ENCODE measurements at regions not wholly inside any gene's neighbourhood (a gene's known extent, or its start where the extent isn't known, plus 50 kb on each side); places are given as distances from the start of the nearest gene placed in this dataset.
A peak's percentile ranks its signal among the peaks of the same experiment; 100 is the strongest.
"Not testable (repeated sequence)": the region's sequence is repeated elsewhere in the genome, so short reads cannot be mapped to it uniquely, and the experiment has no call there.

DNA sequence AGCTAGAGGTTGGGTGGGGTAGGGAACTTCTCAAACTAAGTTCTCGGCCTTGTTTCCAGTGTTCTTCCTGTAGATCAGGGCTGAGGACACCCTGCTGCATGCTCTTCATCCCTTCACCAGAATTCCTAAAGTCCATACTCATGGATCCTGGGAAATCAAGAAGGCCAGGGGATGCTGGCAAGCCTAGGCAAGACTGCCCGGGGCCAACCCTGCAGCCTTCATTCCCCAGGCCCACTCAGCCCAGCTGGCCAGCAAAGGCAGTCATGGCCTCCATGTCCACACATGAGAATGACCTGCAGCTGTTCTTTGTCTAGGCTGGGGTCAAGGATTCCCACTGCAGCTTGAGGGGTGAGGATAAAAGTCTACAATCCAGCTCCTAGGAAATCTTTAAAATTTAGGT, 109.3 kb upstream of the ETV6 start:
- DNase-seq = no peak

DNA sequence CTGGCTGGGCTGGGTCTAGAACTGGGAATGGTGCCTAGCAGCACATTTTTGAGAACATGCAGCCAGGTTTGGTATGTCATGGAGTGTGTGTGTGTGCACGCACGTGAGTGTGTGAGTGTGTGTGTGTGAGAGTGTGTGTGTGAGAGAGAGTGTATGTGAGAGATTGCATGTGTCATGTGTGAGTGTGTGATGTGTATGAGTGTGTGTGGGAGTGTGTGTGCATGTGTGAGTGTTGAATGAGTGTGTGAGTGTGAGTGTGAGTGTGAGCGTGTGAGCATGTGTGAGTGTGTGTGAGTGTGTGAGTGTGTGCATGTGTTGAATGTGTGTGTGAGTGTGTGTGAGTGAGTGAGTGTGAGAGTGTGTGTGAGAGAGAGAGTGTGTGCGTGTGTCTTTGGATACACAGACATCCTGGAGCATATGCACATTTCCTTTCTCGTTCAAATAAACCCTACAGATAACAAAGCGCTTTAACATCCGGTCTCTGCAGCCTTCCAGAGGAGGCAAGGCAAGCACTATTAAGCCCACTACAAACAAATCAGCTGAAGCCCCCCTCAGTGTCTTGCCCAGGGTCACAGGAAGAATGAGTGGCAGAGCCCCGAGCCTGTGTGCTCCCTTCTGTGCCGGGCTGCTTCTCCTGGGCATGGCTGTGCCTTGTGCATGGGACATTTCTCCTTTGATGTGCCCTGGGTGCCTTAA, 108.7 kb upstream of the ETV6 start:
- DNase-seq = no peak

DNA sequence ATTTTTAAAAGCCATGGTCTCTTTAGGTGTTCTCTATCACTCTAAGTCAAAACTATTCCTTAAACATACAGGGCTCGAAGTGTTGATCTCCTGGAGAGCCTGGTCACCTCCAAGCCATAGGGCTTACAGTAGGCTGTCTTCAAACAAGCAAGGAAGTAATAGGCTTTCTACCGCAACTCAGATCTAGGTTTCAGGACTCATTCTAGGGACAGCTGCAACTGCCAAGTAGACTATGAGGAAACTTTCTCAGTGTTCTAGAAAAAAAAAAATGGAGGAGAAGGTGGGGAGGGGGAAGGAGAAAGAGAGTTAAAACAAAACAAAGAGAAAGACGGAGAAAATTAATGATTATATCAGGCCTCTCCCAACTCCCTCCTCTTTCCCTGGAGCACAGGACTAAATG, 106.9 kb upstream of the ETV6 start:
- DNase-seq = no peak

DNA sequence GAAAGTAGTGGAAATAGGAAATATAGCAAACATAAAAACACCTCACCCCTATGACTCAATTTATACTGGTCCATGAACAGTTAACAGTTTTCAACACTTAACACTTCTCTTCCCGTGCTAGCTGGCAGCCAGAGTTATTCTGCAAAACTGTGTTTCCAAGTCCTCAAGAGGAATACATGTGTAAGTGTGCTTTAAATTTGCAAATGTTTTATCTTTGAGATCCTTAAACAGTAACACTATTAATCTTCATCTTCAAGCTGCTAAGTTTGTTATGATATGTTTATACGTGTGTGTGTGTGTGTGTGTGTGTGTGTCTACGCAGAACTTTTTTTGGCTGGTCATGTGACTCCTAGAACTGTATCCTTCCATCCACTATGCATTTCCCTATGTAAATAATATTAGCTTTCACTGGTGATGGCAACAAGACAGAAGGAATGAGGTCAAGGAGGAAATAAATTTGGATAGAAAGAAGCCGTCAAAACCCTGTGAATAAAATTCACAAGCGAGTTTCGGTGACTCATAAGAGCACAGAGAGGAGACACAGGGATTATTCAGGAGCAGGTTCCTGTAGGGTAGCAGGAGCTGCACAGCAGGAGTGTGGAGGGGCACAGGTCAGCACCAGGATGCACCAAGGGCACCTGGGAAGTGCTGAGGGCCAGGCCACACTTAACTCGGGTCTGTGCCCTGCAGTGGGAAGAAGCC, 105.9 kb upstream of the ETV6 start:
- no peak for DNase-seq

GRCh38 chr12:11545484-11546330, 103.8 kb upstream of the ETV6 start:
- no peak for DNase-seq

DNA sequence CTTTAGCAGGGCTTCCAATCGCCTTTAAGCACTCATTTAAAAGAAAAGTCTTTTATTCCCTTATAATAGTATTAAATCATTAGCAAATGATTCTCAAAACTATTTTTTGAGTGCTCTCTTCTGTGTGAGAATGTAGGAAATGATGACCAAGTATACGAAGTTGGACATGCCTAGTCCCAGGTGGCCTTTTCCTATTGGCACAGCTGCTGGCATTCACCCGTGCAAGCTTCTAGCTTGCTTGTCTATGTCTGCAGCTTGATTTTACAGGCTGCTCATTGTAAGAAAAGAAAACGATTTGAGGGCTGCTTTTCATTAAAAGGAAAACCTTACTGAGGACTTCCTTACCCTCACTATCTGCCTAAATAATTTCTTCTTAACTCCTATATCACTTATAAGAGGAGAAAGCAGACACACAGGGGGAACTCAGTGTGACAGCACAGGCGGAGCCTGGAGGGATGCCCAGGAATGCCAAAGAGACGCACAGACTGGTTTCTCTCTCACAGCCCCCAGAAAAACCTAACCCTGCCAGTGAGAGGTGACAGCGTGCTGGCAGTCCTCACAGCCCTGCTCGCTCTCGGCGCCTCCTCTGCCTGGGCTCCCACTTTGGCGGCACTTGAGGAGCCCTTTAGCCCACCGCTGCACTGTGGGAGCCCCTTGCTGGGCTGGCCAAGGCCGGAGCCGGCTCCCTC, 102.7 kb upstream of the ETV6 start:
- not testable (repeated sequence) for DNase-seq

GRCh38 chr12:11547271-11547646, 102.2 kb upstream of the ETV6 start:
- not testable (repeated sequence) for DNase-seq

GRCh38 chr12:11549119-11549518, 100.4 kb upstream of the ETV6 start:
- DNase-seq = no peak

DNA sequence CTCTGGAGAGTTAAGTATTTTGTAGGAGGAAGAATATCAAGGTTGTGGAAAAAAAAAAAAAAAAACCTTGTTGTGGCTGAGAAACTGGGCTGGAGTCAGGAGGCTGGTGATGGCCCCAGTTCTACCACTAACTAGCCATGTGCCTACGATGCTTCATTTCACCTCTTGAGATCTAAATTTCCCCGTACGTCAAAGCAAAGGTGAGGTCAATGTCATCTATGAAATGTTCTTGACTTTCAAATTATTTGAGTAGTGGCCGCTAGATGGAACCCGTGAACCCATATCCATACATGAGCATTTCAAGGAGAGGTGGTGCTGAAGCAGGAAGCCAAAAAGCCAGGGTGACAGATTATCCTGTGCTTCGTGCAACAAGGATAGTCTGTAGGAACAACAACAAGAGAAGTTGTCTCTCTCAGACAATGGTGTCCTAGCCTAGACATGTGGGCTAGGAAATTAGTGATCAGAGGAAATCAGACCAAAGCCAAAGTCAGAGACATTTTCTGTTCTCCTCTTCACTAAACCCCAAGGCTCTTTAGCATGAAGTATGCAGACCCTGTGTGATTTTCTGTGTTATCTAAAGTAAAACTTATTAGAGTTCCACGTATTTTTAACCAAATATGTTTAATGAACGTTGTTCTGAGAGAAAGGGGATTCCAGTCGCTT, 95.5 kb upstream of the ETV6 start:
- peak; percentile 30 for DNase-seq

DNA sequence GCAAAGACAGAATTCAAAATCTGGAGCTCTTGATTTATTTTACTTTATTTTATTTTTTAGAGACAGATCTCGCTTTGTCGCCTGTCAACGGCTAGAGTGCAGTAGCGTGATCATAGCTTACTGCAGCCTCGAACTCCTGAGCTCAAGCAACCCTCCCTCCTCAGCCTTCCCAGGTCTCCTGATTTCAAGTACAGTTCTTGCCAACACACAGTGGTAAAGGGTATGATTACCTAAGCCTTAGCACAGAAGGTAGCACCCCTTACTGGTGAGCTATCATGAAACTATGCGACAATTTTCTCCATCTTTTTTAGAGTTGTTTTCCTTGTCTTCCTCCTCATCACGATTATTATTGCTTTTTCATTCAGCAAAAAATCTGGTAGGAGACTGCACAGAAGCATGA, 94.3 kb upstream of the ETV6 start:
- DNase-seq = no peak

DNA sequence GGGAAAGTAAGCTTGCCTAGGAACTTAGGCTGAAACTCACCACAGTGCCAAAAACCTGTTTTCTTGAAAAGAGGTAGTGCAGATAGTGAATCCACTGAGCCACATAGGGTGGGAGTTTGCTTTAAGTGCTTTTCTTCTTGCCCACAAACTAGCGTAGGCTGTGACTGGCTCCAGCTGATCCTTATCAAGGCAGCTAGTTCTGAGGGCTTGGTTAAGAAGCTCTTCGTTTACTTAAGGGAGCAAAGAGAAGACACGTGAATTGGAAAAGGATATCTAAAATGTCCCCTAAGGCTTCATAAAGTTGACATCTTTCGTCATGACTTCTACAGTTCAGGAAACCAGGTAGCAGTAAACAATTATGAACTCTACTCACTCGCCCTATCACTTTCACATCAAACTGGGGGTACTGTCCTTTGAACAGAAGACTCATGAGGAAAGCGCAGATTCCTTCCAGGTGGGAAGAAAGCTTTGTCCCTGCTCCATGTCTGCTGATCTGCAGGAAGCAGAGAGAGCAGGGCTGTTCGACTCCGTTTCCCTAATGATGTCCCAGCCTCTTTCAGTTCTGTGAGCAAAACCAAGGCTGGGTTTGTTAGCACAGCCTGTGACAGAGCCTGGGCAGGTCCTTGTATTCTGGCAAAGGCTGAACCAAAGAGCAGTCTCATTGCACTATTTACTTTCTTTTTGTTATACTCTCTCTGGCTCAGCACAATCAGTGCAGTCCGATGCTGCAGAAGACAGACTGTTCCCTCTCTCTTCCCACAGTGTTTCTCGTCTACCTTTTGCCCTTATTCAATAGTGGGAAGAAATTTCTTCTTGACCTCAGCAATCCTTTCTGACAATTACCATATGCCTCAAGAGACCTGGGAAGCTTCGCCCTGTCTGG, 93.5 kb upstream of the ETV6 start:
- DNase-seq = no peak

- DNase-seq = no peak
Observed at GRCh38 chr12:11556682-11557081, 92.8 kb upstream of the ETV6 start.

- no peak for DNase-seq
Observed at GRCh38 chr12:11559626-11560340, 89.7 kb upstream of the ETV6 start.

GRCh38 chr12:11561411-11561810, 88.1 kb upstream of the ETV6 start:
- DNase-seq = no peak

DNA sequence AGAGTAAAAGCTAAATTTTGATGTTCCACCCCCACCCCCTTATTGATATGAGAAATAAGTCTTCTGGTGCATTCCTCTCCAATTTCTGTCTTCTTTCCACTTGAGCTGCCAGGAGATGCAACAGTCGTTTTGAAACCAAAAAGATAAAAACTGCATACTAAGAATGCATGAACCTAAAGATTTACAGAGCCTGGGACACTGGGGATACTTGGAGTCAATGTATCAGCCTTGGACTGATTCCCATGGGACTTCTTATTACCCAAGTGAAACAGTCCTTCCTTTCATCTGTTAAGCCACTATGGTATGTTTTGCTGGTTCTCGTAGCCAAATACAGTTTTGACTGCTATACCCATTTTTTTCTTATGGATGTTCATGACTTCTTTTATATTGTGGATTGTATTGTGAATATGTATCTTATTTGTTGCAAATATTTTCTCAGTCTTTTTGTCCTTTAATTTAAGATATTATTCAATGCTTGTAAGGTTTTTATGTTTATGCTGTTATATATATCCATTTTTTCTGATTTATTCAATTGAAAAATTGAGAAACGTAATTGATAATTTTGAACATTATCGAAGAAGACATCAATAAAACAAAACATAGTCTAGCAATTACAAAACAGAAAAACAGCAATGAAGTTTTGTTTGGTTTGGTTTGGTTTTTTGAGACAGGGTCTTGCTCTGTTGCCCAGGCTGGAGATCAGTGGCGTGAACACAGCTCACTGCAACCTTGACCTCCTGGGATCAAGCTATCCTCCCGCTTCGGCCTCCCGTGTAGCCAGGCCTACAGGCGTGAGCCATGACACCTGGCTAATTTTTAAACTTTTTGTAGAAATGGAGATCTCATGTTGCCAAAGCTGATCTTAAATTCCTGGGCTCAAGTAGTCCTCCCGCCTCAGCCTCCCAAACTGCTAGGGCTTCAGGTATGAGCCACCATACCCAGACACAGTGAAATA, 85.4 kb upstream of the ETV6 start:
- no peak for DNase-seq

DNA sequence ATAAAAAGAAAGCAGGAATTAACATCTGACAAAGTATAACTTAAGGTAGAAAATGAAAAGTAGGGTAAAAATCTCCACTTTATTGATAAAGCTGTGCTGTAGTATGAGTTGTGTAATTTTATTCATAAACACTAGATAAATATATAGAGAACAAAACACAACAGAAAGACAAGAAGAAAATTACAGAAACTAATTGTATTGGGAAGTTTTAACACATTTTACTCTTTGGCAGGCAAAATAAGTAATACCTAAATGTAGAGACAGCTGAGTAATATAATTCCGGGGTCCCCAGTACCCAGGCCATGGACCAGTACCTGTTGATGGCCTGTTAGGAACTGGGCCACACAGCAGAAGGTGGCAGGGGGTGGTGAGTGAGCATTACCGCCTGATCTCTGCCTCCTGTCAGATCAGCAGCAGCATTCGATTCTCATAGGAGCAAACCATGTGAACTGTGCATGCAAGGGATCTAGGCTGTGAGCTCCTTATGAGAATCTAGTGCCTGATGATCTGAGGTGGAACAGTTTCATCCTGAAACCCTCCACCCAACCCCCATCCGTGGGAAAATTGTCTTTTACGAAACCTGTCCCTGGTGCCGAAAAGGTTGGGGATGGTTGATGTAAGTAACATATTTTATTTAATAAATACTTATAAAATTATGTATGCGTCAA, 84.4 kb upstream of the ETV6 start:
- DNase-seq = no peak

GRCh38 chr12:11565752-11566151, 83.7 kb upstream of the ETV6 start:
- no peak for DNase-seq

- no peak for DNase-seq
Observed at GRCh38 chr12:11568155-11568761, 81.2 kb upstream of the ETV6 start.

Measured in activated CD8-positive, alpha-beta memory T cell treated with anti-CD3 and anti-CD28 coated beads, Interleukin-2, amount 50 U/mL, for 4 hours (primary cell).